ENCODE measurements at regions not wholly inside any gene's neighbourhood (a gene's known extent, or its start where the extent isn't known, plus 50 kb on each side); places are given as distances from the start of the nearest gene placed in this dataset.

DNA sequence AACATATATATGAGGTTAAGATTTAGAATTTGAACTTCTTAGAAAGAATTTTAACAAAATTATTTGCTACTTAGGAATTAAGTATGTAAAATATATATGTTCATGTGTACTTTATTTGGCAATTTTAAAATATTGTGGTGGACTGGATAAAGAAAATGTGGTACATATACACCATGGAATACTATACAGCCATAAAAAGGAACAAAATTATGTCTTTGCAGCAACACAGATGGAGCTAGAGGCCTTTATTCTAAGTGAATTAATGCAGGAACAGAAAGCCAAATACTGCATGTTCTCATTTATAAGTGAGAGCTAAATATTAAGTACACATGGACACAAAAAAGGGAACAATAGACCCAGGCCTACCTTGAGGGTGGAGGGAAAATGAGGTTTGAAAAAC lies 72.2 kb upstream of the FMN2 start:
- Histone ChIP-seq H4K8ac (ENCODE audit: extremely low read depth, insufficient read depth, low read length) (no peak overlapping the region), H3K4me1 (replicated peaks in 1 of 4; ENCODE audit: control insufficient read depth in 3 of 4, insufficient read depth in 4 of 4, low read length in 3 of 4) (no peaks in the 10 kb centered on the region), H2BK120ac (replicated peaks; ENCODE audit: low read depth, low read length) (no peak overlapping the region), H3K56ac (replicated peaks; ENCODE audit: insufficient read length, low read depth, low read length) (no peak overlapping the region), H2BK5ac (ENCODE audit: low read depth, low read length) (no peak overlapping the region), H3K18ac (ENCODE audit: extremely low read depth, low read length) (no peak overlapping the region), H2BK20ac (ENCODE audit: low read length) (no peak overlapping the region), H4K91ac (replicated peaks; ENCODE audit: insufficient read length, low read length) (no peak overlapping the region), H3K4me3 (ENCODE audit: extremely low read depth in 1 of 4, insufficient read depth in 2 of 4, low read depth in 3 of 4, low read length in 4 of 4) (no peak overlapping the region), H3K4me2 (ENCODE audit: insufficient read depth in 1 of 2, low read depth in 2 of 2, low read length in 2 of 2) (no peak overlapping the region), H3K27me3 (replicated peaks in 1 of 4; ENCODE audit: control insufficient read depth in 3 of 4, extremely low read depth in 1 of 4, insufficient read depth in 3 of 4, low read length in 3 of 4) (no peaks in the 10 kb centered on the region), H4K20me1 (replicated peaks in 1 of 2; ENCODE audit: control insufficient read depth in 1 of 2, insufficient read depth in 2 of 2, low read length in 2 of 2) (no peaks in the 10 kb centered on the region), H2BK12ac (ENCODE audit: low read depth, low read length) (no peak overlapping the region), H3K79me1 (ENCODE audit: low read depth, low read length) (no peaks in the 10 kb centered on the region), H2AFZ (ENCODE audit: low read length) (no peak overlapping the region), H3K27ac (ENCODE audit: low read depth, low read length) (no peak overlapping the region), H3K79me2 (ENCODE audit: control insufficient read depth in 1 of 2, insufficient read depth in 2 of 2, low read length in 2 of 2) (no peaks in the 10 kb centered on the region), H4K5ac (ENCODE audit: insufficient read length, low read depth, low read length) (no peak overlapping the region), H3K9me3 (ENCODE audit: insufficient read depth in 2 of 2, low read depth in 1 of 2, low read length in 1 of 2) (no peaks in the 10 kb centered on the region), H3K23ac (ENCODE audit: insufficient read length) (no peak overlapping the region), H2AK5ac (ENCODE audit: low read depth, low read length) (no peak overlapping the region), H3K14ac (ENCODE audit: insufficient read length) (no peak overlapping the region), H2BK15ac (ENCODE audit: low read length) (no peak overlapping the region), H3K23me2 (ENCODE audit: low read depth, low read length) (no peaks in the 10 kb centered on the region), H3K36me3 (ENCODE audit: control insufficient read depth in 2 of 4, insufficient read depth in 4 of 4, low read length in 3 of 4) (no peaks in the 10 kb centered on the region), H3K9ac (replicated peaks in 1 of 4; ENCODE audit: extremely low read depth in 1 of 4, low read depth in 3 of 4, low read length in 3 of 4) (no peak overlapping the region), H3K4ac (replicated peaks; ENCODE audit: insufficient read length, low read depth, low read length) (no peak overlapping the region)
- no peak for TF ChIP-seq CHD1 (IDR thresholded peaks at IDR 0.05; ENCODE audit: low read depth, low read length)
- TF ChIP-seq SIRT6 (IDR thresholded peaks at IDR 0.05; ENCODE audit: low read length): no peak
- FAIRE-seq (no peak), DNase-seq (ENCODE audit: low read depth in 1 of 2, low spot score in 2 of 2) (no peak)
- ChIA-PET POLR2A (ENCODE audit: partially characterized antibody) (no interaction called here), CTCF (ENCODE audit: partially characterized antibody) (interaction anchor here (1.2 to 1.7 kb wide), 3 partner anchors 11 to 130 kb away, joined by 3 to 9 read pairs (median 3); no protein-coding TSS in a partner anchor)

Measured in H1 (cell line).